ENCODE measurements at regions not wholly inside any gene's neighbourhood (a gene's known extent, or its start where the extent isn't known, plus 50 kb on each side); places are given as distances from the start of the nearest gene placed in this dataset.

DNA sequence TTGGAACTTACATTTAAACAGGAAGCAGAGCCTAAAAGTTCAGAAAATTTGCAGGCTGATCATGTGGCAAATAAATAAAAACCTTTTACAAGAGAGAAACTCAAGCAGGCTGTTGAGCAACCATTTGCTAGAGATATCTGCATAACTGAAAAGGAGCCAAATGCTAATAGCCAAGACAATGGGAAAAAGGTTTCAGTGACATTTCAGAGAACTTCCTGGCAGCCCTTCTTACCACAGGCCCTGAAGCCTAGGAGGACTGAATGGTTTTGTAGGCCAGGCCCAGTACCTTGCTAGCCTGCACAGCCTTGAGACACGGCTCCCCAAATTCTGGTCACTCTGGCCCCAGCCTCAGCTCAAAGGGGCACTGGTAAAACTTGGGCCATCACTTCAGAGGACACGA lies 945.1 kb downstream of the ADGRL3 start:
- Histone ChIP-seq H3K9me3 (replicated peaks; ENCODE audit: insufficient read depth, low read length) (no peaks in the 10 kb centered on the region), H3K4me2 (ENCODE audit: low read depth, low read length) (no peak overlapping the region), H2AFZ (ENCODE audit: low read length) (no peak overlapping the region), H3K4me1 (ENCODE audit: low read length) (no peaks in the 10 kb centered on the region), H3K27me3 (replicated peaks; ENCODE audit: insufficient read depth, low read length) (no peaks in the 10 kb centered on the region), H3K9me2 (replicated peaks; ENCODE audit: insufficient read depth, low read length) (no peaks in the 10 kb centered on the region), H3K27ac (ENCODE audit: low read length) (no peak overlapping the region), H3K9ac (ENCODE audit: low read length) (no peak overlapping the region), H3F3A (ENCODE audit: insufficient read depth, low read length) (no peaks in the 10 kb centered on the region), H3K4me3 (ENCODE audit: low read length) (no peak overlapping the region), H3K36me3 (replicated peaks; ENCODE audit: insufficient read depth, low read length) (no peaks in the 10 kb centered on the region), H4K20me1 (ENCODE audit: insufficient read depth, low read length) (no peaks in the 10 kb centered on the region), H3K79me2 (ENCODE audit: low read length) (no peaks in the 10 kb centered on the region)
- no peak for DNase-seq
- TF ChIP-seq EZH2 (optimal IDR thresholded peaks at IDR 0.05; ENCODE audit: low read depth, low read length) (no peak), EZH2phosphoT487 (IDR thresholded peaks at IDR 0.05; ENCODE audit: low read length) (no peak)
- TF ChIP-seq, protein P1, sequence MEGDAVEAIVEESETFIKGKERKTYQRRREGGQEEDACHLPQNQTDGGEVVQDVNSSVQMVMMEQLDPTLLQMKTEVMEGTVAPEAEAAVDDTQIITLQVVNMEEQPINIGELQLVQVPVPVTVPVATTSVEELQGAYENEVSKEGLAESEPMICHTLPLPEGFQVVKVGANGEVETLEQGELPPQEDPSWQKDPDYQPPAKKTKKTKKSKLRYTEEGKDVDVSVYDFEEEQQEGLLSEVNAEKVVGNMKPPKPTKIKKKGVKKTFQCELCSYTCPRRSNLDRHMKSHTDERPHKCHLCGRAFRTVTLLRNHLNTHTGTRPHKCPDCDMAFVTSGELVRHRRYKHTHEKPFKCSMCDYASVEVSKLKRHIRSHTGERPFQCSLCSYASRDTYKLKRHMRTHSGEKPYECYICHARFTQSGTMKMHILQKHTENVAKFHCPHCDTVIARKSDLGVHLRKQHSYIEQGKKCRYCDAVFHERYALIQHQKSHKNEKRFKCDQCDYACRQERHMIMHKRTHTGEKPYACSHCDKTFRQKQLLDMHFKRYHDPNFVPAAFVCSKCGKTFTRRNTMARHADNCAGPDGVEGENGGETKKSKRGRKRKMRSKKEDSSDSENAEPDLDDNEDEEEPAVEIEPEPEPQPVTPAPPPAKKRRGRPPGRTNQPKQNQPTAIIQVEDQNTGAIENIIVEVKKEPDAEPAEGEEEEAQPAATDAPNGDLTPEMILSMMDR (IDR thresholded peaks at IDR 0.05; ENCODE audit: low read length): no peak

DNA sequence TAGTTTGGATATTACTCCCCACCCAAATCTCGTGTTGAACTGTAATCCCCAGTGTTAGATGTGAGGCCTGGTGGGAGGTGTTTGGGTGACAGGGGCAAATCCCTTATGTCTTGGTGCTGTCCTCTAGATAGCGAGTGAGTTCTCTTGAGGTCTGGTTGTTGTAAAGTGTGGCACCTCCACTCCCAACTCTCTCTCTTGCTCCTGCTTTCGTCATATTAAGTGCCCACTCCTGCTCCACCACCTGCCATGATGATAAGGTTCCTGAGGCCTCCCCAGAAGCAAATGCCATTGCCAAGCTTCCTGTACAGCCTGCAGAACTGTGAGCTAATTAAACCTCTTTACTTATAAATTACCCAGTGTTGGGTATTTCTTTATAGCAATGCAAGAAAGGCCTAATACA lies 944.3 kb downstream of the ADGRL3 start:
- Histone ChIP-seq H2AFZ (ENCODE audit: low read length) (no peak overlapping the region), H3K9me2 (replicated peaks; ENCODE audit: insufficient read depth, low read length) (no peaks in the 10 kb centered on the region)

DNA sequence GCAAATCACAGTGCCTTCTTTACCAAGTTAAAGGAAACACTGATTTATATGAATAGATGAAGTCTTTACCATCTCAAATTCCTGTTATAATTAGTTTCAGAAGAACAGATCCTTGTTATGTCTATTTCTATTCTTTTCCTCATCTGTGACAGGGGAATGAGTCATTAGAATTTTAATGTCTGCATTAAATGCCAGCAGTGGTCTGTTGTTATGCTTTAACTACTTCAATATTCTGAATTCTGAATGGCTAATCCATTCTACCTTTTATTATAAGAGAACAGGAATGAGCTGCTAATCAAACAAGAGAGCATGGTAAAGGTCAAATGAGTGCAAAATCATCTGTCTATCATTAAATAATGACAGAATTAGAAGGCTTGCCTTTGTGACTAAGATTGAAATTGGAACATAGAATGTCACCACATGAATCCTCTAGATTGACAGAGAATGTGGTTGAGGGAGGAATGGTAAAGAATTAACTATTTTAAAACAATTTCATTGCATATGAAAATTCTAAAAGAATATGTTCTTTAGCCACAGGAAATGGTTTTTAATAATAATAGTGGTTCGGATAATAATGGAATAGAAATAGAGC lies 935.5 kb downstream of the ADGRL3 start:
- no peaks in the 10 kb centered on the region for H3K79me2 ChIP-seq (ENCODE audit: low read length)
- H3K4me1 ChIP-seq (ENCODE audit: low read length): no peaks in the 10 kb centered on the region
- H3K27me3 ChIP-seq (replicated peaks; ENCODE audit: insufficient read depth, low read length): no peaks in the 10 kb centered on the region
- H3K36me3 ChIP-seq (replicated peaks; ENCODE audit: insufficient read depth, low read length): no peaks in the 10 kb centered on the region
- TF ChIP-seq EZH2 (optimal IDR thresholded peaks at IDR 0.05; ENCODE audit: low read depth, low read length) (no peak), EZH2phosphoT487 (IDR thresholded peaks at IDR 0.05; ENCODE audit: low read length) (no peak)
- TF ChIP-seq, protein P1 (IDR thresholded peaks at IDR 0.05; ENCODE audit: low read length): no peak
- no peak overlapping the region for H2AFZ ChIP-seq (ENCODE audit: low read length)
- H3F3A ChIP-seq (ENCODE audit: insufficient read depth, low read length): no peaks in the 10 kb centered on the region
- no peak overlapping the region for H3K4me2 ChIP-seq (ENCODE audit: low read depth, low read length)
- no peaks in the 10 kb centered on the region for H3K9me3 ChIP-seq (replicated peaks; ENCODE audit: insufficient read depth, low read length)
- no peak overlapping the region for H3K4me3 ChIP-seq (ENCODE audit: low read length)
- H3K27ac ChIP-seq (ENCODE audit: low read length): no peak overlapping the region
- no peak overlapping the region for H3K9ac ChIP-seq (ENCODE audit: low read length)
- H4K20me1 ChIP-seq (ENCODE audit: insufficient read depth, low read length): no peaks in the 10 kb centered on the region
- H3K9me2 ChIP-seq (replicated peaks; ENCODE audit: insufficient read depth, low read length): no peaks in the 10 kb centered on the region
- no peak for DNase-seq

More for the DNA sequence above, 944.3 kb downstream of the ADGRL3 start:
- DNase-seq: no peak
- H3K27ac ChIP-seq (ENCODE audit: low read length): no peak overlapping the region
- H3K4me2 ChIP-seq (ENCODE audit: low read depth, low read length): no peak overlapping the region
- no peaks in the 10 kb centered on the region for H3K9me3 ChIP-seq (replicated peaks; ENCODE audit: insufficient read depth, low read length)
- no peaks in the 10 kb centered on the region for H3F3A ChIP-seq (ENCODE audit: insufficient read depth, low read length)
- no peaks in the 10 kb centered on the region for H3K79me2 ChIP-seq (ENCODE audit: low read length)
- H3K4me1 ChIP-seq (ENCODE audit: low read length): no peaks in the 10 kb centered on the region
- TF ChIP-seq, protein P1 (IDR thresholded peaks at IDR 0.05; ENCODE audit: low read length): no peak
- TF ChIP-seq EZH2 (optimal IDR thresholded peaks at IDR 0.05; ENCODE audit: low read depth, low read length): no peak
- TF ChIP-seq EZH2phosphoT487 (IDR thresholded peaks at IDR 0.05; ENCODE audit: low read length): no peak
- no peaks in the 10 kb centered on the region for H3K36me3 ChIP-seq (replicated peaks; ENCODE audit: insufficient read depth, low read length)
- H3K27me3 ChIP-seq (replicated peaks; ENCODE audit: insufficient read depth, low read length): no peaks in the 10 kb centered on the region
- no peak overlapping the region for H3K4me3 ChIP-seq (ENCODE audit: low read length)
- no peaks in the 10 kb centered on the region for H4K20me1 ChIP-seq (ENCODE audit: insufficient read depth, low read length)
- H3K9ac ChIP-seq (ENCODE audit: low read length): no peak overlapping the region
